Posterior vena cava (tissue), 2 donors: ENCODE measurements at regions not wholly inside any gene's neighbourhood (a gene's known extent, or its start where the extent isn't known, plus 50 kb on each side); places are given as distances from the start of the nearest gene placed in this dataset.

Experiments used
- DNase-seq: peaks from one replicate; pipeline ENCODE4 v3.0.0-alpha.2; 2020; ENCODE audit warnings: low spot score
- intact Hi-C, 2 donors: fragments of 100-400 bp; cut with DNase I; formaldehyde crosslinking; loops; one replicate each; pipeline versions ENCODE4 v1.14.1 to v1.14.2; 2022 to 2023
- donor health status: DM: yes; HTN: yes; CAD: no.
- donor health status: DM: yes; HTN: yes; CAD: no.

- DNase-seq: no peak
- intact Hi-C loops: no loop called here
These were observed 119.3 kb upstream of the GJB6 start for GRCh38 chr13:20351281-20352022.

- no peak for DNase-seq
- intact Hi-C loops: no loop called here
These were observed 118.7 kb upstream of the GJB6 start for GRCh38 chr13:20350819-20351218.

GRCh38 chr13:20350382-20350763, 118.3 kb upstream of the GJB6 start:
- intact Hi-C loops: no loop called here
- DNase-seq: no peak

- peak; percentile 91 for DNase-seq
- intact Hi-C loops: no loop called here
These were observed 117.7 kb upstream of the GJB6 start for GRCh38 chr13:20349564-20350381.

- intact Hi-C loops: no loop called here
These were observed 116.7 kb upstream of the GJB6 start for GRCh38 chr13:20348645-20349408.

GRCh38 chr13:20348018-20348417, 115.9 kb upstream of the GJB6 start:
- no peak for DNase-seq
- intact Hi-C loops: no loop called here

More at GRCh38 chr13:20348645-20349408, 116.7 kb upstream of the GJB6 start:
- no peak for DNase-seq

GRCh38 chr13:20344836-20345490, 112.8 kb upstream of the GJB6 start:
- no peak for DNase-seq
- intact Hi-C loops: no loop called here

- DNase-seq: no peak
- intact Hi-C loops: no loop called here
These were observed 110.2 kb upstream of the GJB6 start for GRCh38 chr13:20342311-20342710.

GRCh38 chr13:20340759-20341171, 108.6 kb upstream of the GJB6 start:
- DNase-seq: peak; percentile 88
- intact Hi-C loops: no loop called here

- intact Hi-C loops: no loop called here
- DNase-seq: no peak
These were observed 108.1 kb upstream of the GJB6 start for GRCh38 chr13:20340136-20340758.

GRCh38 chr13:20337884-20338551, 105.9 kb upstream of the GJB6 start:
- DNase-seq: no peak
- intact Hi-C loops: no loop called here

GRCh38 chr13:20336761-20337160, 104.6 kb upstream of the GJB6 start:
- intact Hi-C loops: no loop called here
- DNase-seq: no peak

GRCh38 chr13:20334309-20334708, 102.2 kb upstream of the GJB6 start:
- no peak for DNase-seq
- intact Hi-C loops: no loop called here

GRCh38 chr13:20332361-20333096, 100.4 kb upstream of the GJB6 start:
- intact Hi-C loops: no loop called here
- no peak for DNase-seq

GRCh38 chr13:20331949-20332348, 99.8 kb upstream of the GJB6 start:
- no peak for DNase-seq
- intact Hi-C loops: no loop called here

- DNase-seq: no peak
- intact Hi-C loops: no loop called here
These were observed 99.3 kb upstream of the GJB6 start for GRCh38 chr13:20331419-20331818.

GRCh38 chr13:20326809-20327208, 94.7 kb upstream of the GJB6 start:
- no peak for DNase-seq
- intact Hi-C loops: no loop called here

GRCh38 chr13:20326276-20326675, 94.2 kb upstream of the GJB6 start:
- no peak for DNase-seq
- intact Hi-C loops: no loop called here
